GM19438 (cell line): ENCODE measurements at regions not wholly inside any gene's neighbourhood (a gene's known extent, or its start where the extent isn't known, plus 50 kb on each side); places are given as distances from the start of the nearest gene placed in this dataset.
"Not testable (repeated sequence)": the region's sequence is repeated elsewhere in the genome, so short reads cannot be mapped to it uniquely, and the experiment has no call there.

Source experiments
- ATAC-seq: cut with Tn5 transposase; IDR thresholded peaks from one replicate; pipeline ENCODE4 v1.9.1; 2021; ENCODE audit warnings: low read depth; ENCODE audit not compliant: unreplicated experiment

DNA sequence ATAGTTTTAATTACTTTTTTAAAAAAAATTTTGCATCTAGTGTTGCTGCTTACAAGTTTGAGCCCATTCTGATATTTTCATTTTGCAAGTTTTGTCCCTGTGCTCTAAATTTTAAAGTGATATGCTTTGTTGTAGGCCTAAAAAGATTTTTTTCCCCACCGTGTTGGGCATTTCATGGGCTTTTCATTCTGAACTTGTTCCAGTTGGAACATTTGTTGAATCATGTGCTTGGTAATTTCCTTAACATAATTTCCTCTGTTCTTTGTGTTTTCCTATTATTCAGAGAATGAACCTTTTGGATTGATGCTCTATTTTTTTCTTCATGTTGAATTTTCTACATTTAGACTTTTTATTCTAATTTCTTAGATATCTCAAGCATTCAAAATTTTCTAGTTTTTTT is 206.4 kb upstream of the SPRY2 start:
- ATAC-seq, result no peak

DNA sequence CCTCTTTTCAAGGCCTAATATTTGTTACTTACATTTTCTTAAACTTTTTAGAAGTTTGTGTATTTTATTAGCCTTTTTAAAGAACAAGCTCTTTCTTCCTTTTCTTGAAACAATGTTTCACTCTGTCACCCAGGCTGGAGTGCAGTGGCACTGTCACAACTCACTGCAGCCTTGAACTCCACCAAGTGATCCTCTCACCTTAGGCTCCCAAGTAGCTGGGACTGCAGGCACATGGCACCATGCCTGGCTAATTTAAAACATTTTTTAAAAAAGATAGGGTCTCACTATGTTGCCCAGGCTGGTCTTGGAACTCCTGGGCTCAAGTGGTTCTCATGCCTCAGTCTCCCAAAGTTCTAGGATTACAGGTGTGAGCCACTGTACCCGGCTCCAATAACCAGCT is 192.2 kb upstream of the SPRY2 start:
- no peak for ATAC-seq

DNA sequence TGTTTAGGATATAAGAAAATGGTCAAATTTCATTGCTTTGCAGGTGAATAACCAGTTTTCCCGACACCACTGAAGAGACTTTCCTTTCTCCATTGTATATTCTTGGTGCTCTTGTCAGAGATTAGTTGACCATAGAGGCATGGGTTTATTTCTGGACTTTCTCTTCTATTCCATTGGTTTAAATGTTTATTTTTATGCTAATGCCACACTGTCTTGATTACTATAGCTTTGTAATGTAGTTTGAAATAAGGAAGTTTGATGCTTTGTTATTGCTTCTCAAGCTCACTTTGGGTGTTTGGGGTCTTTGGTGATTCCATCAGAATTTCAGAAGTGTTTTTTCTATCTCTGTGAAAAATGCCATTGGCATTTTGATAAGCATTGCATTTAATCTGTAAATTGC is 190.0 kb upstream of the SPRY2 start:
- no peak for ATAC-seq

- no peak for ATAC-seq
Observed at GRCh38 chr13:80530191-80530590, 189.3 kb upstream of the SPRY2 start.

- no peak for ATAC-seq
Observed at GRCh38 chr13:80529734-80530133, 188.8 kb upstream of the SPRY2 start.

GRCh38 chr13:80528733-80529132 is 187.8 kb upstream of the SPRY2 start:
- ATAC-seq, result no peak

DNA sequence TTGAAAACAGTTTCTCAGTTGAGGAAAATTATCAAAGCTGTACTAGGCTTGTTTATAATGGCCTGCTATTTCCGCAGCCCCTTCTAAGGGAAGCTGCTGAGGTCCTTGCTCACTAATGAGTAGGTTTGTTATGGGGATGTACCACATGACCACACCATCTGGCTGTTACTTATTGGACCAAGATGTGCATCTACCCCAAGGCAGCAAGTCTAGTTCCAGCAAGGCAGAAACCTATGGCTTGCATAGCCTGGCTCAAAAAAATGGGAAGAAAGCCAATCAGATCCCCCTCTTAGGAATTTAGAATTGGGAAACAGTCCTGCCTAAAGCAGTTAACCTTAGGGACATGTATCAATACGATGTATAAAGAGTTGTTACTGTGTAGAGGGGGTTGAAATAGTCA is 186.5 kb upstream of the SPRY2 start:
- no peak for ATAC-seq

- ATAC-seq, result no peak
Observed at GRCh38 chr13:80524447-80525215, 183.7 kb upstream of the SPRY2 start.

- ATAC-seq, result no peak
Observed at GRCh38 chr13:80523134-80523533, 182.2 kb upstream of the SPRY2 start.

DNA sequence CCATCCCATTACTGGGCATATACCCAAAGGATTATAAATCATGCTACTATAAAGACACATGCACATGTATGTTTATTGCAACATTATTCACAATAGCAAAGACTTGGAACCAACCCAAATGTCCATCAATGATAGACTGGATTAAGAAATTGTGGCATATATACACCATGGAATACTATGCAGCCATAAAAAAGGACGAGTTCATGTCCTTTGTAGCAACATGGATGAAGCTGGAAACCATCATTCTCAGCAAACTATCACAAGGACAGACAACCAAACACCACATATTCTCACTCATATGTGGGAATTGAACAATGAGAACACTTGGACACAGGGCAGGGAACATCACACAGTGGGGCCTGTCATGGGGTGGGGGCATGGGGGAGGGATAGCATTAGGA is 181.5 kb upstream of the SPRY2 start:
- ATAC-seq, result not testable (repeated sequence)

DNA sequence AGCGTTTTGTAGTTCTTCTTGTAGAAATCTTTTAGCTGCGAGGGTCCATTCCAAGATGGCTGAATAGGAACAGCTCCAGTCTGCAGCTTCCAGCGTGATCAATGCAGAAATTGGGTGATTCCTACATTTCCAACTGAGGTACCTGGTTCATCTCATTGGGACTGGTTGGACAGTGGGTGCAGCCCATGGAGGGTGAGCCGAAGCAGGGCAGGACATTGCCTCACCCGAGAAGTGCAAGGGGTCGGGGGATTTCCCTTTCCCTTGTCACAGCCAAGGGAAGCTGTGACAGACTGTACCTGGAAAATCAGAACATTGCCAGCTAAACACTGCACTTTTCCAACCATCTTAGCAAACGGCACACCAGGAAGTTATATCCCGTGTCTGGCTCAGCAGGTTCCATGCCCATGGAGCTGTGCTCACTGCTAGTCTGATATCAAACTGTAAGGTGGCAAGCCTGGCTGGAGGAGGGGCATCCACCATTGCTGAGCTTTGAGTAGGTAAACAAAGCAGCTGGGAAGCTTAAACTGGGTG is 176.0 kb upstream of the SPRY2 start:
- ATAC-seq, result no peak

DNA sequence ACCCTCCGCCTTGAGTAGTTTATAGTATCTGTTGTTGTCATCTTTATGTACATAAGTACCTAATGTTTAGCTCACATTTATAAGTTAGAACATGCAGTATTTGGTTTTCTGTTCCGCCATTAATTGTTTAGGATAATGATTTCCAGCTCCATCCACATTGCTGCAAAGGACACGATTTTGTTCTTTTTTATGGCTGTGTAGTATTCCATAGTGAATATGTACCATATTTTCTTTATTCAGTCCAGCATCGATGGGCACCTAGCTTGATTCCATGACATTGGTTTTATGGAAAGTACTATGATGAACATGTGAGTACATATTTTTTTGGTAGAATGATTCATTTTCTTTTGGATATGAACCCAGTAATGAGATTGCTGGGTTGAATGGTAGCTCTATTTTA is 174.4 kb upstream of the SPRY2 start:
- no peak for ATAC-seq

DNA sequence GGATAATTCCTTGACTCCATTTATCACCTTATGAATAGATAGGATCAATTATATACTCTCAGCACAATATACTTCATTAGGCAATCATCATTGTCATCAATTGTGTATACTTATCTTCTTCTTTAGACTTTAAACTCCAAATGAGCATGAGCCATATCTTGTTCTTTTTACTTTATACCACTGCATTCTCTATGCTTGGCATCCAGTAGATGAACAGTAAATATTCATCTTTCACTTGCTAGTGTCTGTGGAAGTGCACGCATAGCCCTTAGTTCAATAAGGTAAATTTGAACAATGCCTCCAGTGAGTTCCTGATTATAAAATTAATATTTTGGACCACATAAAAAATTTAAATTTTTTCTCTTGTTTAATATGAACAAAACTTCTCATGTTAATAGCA is 172.3 kb upstream of the SPRY2 start:
- ATAC-seq, result no peak

- no peak for ATAC-seq
Observed at GRCh38 chr13:80510686-80511085, 169.8 kb upstream of the SPRY2 start.

DNA sequence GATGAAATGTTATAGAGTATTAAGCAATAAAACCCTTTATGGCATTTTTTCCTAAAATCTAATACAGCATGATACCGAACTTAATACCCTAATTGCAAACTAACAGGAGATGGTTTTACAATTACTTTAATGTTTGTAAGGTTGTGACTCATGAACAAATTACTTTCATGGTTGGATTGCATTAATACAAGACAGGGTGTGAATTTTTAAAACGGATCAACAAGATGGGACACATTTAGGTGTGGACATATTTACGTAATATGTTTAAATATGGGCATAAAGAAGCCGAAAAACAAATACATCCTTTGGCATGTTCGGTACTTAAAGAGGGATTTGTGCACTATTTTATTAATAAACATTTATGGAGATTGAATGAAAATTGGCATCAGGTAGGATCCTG is 168.3 kb upstream of the SPRY2 start:
- no peak for ATAC-seq

GRCh38 chr13:80508031-80508430 is 167.1 kb upstream of the SPRY2 start:
- no peak for ATAC-seq

- ATAC-seq, result no peak
Observed at GRCh38 chr13:80504453-80504852, 163.5 kb upstream of the SPRY2 start.

GRCh38 chr13:80502359-80502758 is 161.4 kb upstream of the SPRY2 start:
- ATAC-seq, result no peak

DNA sequence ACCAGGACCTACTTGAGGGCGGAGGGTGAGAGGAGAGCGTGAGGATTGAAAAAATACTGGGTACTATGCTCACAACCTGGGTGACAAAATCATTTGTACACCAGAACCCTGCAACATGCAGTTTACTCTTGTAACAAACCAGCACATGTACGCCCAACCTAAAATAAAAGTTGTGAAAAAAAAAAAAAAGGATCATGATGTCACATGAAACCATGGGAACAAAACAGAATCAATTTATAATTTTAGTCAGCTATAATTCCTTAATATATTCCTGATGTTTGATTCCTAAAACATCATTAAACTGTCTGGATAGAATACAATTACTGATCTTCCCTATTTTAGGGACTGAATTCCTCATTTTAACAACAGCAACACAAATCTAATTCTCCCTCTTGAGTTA is 160.6 kb upstream of the SPRY2 start:
- no peak for ATAC-seq

- no peak for ATAC-seq
Observed at GRCh38 chr13:80499536-80500290, 158.8 kb upstream of the SPRY2 start.

GRCh38 chr13:80498433-80498832 is 157.5 kb upstream of the SPRY2 start:
- no peak for ATAC-seq

- ATAC-seq, result no peak
Observed at GRCh38 chr13:80497978-80498377, 157.1 kb upstream of the SPRY2 start.
